Myocyte (in vitro differentiated cells): ENCODE measurements at regions not wholly inside any gene's neighbourhood (a gene's known extent, or its start where the extent isn't known, plus 50 kb on each side); places are given as distances from the start of the nearest gene placed in this dataset.

Experiments
- DNase-seq: peaks from one replicate; pipeline ENCODE4 v3.0.0-alpha.2; 2012; ENCODE audit warnings: low read depth

DNA sequence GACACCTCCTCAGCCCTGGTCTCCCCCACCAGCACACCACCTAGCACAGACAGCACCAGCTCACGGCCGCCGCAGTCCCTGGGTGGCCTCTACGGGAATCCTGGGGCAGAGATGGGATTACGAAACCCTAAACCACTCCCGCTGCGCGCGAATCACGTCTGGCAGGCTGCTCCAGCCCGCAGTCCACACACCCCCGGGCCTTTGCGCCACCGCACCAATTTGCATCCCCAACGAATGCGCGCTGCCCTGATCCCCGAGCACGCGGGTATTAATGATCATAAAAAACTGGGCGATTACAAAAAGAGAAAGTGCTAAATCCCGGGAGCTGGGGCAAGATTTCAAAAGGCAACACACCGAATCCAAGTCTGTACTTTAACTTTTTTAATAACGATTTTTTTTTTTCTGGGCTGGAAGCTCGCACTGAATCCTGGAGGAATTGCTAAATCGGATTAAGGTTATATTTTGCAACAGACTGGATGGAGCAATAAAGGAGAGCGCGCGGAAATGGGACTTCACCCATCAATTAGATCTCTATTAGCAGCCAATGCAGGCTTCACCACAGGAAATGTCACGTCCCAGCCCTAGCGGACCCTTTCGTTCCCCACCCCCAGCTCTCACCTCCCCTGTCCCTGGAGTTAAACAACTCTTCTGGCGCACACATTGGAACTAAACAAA lies 69.8 kb upstream of the TMEM33 start:
- DNase-seq, result no peak

DNA sequence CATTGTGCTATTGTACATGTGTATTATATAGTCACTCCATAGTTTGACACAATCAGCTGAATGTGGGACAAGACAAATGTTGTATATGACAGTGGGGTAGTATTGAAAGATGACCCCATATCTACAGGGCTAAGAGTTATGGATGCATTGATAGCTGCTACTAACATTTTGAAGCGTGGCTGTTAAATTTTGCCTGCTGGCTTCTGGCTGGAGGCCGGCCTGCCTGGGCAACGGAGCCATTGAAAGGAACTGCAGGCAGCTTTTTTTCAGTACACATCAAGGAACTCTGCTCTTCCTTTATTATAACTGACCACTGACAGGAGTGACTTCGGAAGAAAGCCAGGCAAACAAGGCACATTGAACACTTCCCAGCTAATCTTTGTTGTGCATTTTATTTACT lies 76.1 kb upstream of the TMEM33 start:
- DNase-seq, result no peak

DNA sequence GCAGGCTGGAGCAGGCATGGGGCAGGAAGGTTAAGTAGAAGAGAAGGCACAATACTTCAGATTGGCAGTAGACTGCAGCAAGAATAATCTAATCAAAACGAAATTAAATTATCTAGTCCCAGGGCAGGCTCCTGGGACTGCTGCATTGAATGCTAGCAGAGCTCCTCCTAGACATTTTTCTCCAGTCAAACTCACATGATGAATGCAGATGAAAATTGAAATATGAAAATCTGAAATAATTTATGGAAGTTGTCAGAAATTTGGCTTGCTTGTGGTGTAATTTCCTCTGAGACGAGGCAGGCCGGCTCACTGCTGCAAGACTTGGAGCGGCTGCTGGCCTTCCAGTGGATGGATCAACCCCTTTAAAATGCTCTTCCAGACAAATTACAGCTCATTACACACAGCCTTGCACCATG lies 78.0 kb upstream of the TMEM33 start:
- no peak for DNase-seq

DNA sequence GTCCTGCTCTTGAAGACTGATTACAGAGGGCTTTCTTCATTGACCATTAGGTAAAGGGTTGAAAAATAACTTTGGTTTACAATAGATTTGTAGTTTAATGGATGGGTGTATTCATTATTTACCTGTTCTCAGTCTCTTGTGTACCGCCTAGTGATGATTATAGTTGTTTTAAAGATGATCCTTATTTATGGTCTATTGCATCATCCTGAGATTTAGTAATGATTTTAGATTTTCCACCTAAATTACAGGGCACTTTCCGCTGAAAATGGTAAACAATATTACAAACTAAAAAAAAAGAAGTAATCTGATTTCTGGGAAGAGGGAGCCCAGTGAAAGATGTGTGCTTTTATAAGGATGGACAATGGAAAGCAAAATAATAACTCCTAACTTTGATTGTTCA lies 78.4 kb upstream of the TMEM33 start:
- DNase-seq, result no peak

DNA sequence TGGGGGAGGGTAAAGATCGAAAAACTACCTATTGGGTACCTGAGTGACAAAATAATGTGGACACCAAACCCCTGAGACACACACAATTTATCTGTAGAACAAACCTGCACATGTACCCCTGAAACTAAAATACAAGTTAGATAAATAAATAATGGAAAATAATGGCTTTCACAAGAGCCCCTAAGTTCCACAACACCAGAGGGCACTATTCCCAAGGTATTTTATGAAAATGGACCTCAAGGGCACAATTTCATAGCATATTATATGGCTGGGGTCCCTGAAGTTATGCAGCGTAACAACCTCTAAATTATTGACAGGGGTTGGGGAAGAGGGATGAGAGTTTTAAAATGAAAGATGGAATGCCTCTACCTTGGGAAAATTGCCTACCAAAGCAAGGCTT lies 81.3 kb upstream of the TMEM33 start:
- no peak for DNase-seq

DNA sequence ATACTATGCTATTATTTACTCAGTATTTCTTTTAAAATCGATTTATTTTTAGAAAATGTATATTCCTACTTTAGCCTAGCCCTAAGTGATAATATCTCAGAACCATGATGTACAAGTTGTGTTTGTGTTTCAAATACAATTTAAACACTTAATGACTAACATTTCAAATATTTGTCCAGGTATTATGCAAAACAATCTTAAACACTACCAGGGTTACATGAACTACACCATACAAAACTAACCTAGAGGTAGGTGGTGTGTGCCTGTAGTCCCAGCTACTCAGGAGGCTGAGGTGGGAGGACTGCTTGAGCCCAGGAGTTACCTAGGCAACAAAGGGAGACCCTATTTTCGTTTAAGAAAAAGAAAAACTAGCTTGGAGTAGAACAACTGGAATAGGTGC lies 83.0 kb upstream of the TMEM33 start:
- DNase-seq, result no peak

DNA sequence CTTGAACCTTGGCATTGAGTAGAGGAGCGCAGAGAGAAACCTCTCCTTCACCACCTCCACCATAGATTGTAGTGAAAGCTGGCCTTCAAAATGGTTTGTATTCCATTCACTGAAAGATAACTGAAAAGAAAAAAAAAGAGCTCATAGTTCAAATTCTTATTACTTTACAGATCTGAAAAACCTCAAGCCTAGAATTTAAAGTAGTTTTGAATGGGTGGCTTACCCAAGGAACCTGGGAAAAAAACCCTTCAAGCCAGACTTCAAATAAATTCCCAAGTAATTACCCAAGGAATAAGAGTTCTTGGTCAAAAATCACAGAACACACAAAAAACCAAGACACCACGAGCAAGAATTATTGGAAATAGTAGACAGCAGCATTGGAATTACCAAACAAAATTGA lies 83.6 kb upstream of the TMEM33 start:
- DNase-seq, result no peak

DNA sequence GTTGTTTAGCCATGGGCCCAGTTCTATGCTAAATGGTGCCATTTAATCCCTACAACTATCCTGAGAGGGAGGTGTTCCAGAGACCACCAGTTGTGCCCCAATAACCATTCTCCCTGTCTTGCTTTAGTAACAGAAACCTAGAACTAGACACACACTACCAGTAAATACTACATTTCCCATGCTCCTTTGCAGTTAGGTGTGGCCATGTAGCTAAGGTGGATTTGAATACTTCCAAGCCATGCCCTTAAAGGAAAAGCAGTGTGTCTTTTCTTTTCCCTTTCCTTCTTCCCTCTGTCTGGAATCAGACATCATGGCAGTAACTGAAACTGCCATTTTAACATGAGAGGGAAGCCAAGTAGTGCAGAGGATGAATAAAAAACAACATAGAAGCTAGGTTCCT lies 90.9 kb upstream of the TMEM33 start:
- no peak for DNase-seq

DNA sequence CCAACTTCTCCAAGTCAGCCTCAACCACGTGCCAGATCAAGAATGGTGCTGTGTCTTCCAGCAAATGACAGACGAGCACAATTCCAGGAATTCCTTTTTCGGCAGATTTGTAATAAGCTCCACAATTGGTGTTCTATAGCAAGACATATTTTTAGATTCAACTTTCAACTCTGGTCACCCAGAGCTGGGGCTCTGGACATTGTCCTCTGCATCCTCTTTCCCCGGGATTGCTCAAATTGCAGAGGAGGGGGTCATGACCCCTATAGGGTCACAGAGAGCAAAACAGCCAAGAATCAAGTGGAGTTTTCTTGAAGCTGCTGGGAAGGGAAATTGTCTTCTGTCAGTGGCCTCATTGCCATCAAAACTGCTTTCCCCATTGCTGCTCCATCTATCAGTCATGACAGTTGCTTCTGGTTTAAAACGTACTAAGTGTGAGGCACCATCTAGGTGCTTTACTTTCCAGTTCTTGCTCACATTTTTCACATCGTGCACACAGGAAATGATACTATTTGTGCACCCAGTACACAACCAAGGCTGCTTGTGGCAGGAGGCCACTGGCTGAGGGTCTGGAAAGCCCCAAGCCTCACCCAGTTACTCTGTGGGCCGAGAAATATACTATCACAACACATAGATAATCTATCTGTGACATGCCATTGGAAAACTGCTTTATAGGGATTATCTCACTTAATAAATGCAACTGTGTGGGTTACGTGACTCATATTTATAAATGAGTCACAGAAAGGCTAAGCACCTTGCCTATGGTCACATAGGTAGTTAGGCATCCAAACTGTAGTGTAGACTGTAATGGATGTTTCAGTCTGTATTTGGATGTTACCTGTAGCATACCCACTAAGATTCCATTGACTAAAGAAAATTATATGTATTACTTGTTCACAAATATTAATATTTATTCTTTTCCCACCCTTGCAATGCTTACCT lies 91.7 kb upstream of the PHOX2B start:
- no peak for DNase-seq

DNA sequence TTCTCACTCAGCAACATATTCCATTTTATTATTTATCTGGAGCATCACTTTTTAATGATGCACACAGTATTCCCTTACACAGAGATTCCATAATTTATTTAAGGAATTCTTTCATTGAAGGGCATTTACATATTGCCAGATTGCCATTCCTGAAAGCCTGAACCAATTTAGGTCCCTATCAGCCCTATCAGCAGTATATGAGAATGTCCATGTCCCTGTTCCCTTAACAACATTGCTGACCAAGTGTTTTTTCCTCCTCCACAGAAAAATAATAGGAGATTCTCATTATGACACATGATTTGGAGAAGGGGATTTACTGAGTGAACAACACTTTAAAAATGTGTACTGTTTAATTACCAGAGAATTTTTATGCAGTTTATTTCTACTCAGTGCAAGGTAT lies 90.1 kb upstream of the PHOX2B start:
- DNase-seq, result no peak

DNA sequence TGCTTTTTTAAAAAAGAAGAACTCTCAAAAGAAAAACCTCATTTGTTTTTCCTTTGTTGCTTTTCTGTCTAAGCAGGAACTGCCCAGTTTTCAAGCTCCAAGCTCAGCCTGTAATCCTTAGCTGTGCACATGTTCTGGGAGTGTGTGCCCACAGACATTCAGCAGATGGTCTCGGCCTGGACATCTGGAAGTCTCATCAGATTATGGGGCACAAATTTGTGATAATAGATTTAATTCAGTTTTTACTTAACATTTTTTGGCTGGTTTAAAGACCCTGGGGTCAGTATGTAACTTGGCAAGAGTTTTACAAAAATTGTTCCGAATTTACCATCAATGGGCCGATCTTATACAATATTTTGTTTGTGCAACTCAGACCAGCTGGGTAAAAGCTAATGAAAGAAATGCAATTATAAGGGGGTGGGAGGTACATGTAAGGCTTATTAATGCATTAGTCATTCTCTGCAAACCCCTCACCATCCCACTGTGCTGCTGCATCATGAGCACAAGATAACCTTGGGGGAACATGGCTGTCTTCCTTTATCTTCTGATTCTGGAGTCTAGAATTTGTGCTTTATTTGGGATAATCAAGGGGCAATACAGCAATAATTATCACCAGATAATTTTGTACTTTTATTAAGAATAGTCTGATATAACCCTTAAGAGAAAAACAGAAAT lies 86.9 kb upstream of the PHOX2B start:
- DNase-seq, result no peak

DNA sequence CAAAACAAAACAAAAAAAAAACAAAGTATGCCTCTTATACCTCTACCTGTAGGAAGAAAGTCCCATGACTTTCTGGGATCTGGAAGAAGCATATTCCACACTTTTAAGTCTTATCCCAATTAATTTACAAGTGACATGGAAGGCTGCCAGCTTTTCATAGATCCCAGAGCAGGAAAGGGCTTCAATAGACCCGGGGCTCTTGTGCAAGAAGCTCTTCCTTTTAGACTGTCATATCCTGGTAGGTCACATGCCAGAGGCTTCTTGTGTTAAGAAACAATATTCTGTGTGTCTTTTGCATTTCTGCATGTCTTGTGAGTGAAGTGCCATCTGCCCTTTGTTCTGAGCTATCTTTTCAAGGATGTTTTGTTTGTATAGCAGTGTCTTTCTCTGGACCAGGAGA lies 84.4 kb upstream of the PHOX2B start:
- no peak for DNase-seq

DNA sequence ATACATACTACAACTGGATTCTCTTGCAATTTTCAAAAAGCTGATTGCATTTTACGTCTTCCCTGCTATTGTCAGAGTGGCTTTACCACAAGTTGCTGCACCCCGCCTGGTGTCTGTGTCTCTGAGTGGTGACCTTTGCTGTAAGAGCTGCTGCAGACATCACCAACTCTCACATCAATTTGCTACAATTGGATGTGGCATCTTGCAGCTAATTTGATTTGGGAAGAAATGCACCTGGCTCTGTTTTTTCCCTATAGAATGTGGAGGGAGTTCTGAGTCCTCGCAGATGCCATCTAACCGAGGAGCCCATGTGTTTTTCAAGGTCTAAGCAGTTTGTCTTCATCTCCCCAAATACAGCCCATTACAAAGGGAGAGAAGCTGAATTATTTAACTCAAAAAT lies 73.8 kb upstream of the PHOX2B start:
- no peak for DNase-seq

DNA sequence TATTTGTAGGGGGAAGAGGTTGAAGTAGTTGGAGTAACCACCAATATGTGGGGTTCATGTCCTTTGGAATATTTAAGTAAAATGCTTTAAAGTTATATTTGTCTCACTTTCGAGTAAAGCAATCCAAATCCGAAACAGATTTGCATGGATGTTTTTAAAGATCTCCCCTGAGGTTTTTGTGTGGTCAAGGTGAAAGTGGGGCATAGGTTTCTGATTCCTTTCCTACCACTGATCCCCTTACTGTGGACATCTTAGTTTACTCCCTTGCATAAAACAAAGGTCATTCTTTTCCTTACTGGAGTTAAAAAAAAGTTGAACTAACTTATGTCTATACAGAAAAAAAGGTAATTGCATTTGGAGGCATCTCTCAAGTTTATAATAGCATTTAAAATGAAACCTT lies 71.9 kb upstream of the PHOX2B start:
- no peak for DNase-seq

DNA sequence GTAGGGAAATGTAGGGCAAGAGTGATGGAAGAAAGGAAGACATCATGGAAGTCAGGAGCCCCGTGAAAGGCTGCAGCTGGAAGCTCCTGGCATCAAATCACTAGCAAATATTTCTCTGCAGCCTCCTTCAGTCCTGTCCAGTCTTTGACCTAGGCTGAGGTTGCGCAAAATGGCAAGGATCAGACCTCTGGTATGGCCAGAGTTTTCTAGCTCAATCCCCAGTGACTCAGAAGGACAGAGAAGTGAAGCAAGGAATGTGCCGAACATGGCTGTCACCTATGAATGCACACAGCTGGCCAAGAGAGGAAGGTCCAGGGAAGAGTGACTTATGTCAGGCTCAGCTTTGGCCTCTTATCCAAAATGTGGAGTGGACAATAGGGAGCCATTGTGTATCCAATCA lies 71.1 kb upstream of the PHOX2B start:
- no peak for DNase-seq

DNA sequence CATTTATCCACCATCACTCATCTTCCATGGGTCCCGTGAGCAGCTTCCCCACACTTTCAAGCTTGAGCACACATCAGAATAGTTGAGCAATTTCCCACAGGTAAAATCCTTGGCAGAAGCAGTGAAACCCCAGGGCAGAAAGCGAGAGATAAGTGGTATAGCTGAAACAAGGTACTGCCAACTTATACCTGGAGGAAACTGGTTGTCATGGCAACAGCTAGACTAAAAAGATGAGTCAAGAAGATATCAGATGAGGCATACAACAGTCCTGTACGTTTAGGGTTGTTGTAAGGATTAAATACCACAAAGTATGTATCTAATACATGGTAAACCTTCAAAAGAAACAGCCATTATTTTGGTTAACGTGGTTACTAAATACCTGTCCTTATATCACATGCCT lies 66.9 kb upstream of the PHOX2B start:
- DNase-seq, result no peak

DNA sequence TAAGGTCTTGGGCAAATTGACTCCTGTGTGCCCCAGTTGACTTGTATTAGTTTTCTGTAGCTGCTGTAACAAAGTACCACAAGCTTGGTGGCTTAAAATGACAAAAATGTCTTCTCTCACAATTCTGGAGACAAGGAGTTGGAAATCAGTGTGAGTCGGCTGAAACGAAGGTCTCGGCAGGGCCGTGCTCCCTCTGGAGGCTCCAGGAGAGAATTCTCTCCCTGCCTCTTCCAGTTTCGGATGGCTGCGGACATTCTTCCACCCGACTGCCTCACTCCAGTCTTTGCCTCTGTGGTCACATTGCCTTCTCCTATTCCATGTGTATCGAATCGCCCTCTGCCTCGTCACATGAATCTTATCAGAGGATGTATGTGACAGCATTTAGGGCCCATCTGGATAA lies 66.0 kb upstream of the PHOX2B start:
- peak; percentile 64 for DNase-seq

DNA sequence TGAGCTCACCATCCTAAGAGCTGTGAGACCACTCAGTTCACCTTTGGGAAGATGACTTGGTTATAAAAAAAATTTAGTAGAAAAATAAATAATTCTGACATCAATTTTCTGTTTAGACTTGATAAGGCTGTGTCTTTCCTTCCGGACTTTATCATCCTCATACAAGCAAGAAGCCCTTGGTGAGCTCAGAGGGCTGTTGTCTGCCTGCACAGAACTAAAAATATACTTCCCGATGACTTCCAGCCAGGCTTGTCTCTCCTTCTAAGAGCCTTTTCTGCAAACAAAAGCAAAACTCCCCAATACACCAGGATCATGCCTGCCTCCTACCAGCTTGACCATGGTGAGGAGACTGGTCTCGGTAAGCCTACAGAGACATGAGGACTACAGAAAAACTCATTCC lies 58.3 kb upstream of the PHOX2B start:
- DNase-seq, result no peak

DNA sequence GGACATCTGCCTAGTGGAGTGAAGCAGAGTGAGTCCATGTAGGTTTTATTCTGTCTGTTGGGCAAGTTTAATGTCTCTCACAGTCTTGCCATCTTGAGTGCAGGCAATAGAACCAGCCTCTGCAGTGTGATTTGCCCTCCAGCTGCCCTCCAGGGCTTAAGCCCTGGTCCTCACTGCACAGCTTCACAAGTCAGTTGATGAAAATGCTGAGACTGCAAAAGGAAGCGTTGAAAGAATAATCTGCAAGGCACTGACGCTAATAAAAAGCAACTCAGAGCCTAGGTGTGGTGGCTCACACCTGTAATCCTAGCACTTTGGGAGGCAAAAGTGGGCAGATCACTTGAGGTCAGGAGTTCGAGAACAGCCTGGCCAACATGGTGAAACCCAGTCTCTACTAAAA lies 54.1 kb upstream of the PHOX2B start:
- no peak for DNase-seq

DNA sequence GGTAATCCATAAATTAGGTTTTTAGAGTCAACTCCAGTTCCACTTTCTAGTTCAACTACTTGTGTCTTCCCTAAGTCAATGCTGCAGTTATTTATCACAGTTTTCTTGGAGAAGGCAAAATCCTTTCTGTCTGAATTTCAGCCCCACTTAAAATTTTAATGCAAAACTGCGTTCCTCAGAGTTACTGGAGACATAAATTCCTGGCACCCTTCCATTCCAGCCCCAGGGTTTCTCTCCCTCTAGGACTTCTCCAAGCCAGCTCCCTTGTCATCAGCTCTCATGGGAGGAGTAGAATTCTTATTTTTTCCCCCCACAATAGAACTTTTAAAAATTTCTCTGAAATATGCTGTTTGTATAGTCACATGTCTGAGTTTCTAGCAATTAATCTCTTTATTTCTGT lies 50.6 kb upstream of the PHOX2B start:
- DNase-seq, result no peak
